B cell (primary cell): ENCODE measurements at regions not wholly inside any gene's neighbourhood (a gene's known extent, or its start where the extent isn't known, plus 50 kb on each side); places are given as distances from the start of the nearest gene placed in this dataset.

ENCODE experiments used
- ATAC-seq: fragments of 200-7000 bp; cut with Tn5 transposase; one replicate; pipeline ENCODE4 v1.10.0; 2021; ENCODE audit warnings: low read depth, mild to moderate bottlenecking, moderate number of reproducible peaks, moderate library complexity
- CTCF ChIA-PET: fragments of 350-600 bp; sonication (Branson Sonifier 250); formaldehyde crosslinking; loops from one replicate; lab custom pipeline; 2021; ENCODE audit warnings: antibody characterized with exemption, inconsistent platforms; lab: Charles Lee
- POLR2A ChIA-PET: fragments of 350-600 bp; sonication (Branson Sonifier 250); formaldehyde crosslinking; loops from one replicate; lab custom pipeline; 2021; ENCODE audit warnings: antibody characterized with exemption; lab: Charles Lee
- DNase-seq: peaks from one replicate; pipeline ENCODE4 v3.0.0; 2013
- H2AFZ ChIP-seq: 2 replicates; pipeline ENCODE4 v1.6.1; 2012; ENCODE audit warnings: mild to moderate bottlenecking, low read depth, low read length; ENCODE audit not compliant: insufficient read depth, poor library complexity, severe bottlenecking
- H3K27ac ChIP-seq, 2 donors: 1 replicate in 1 of 2; 2 replicates in 1 of 2; pipeline ENCODE4 v1.5.1; 2012 to 2013; ENCODE audit warnings: low read length in 2 of 2, mild to moderate bottlenecking in 2 of 2, moderate library complexity in 1 of 2
- H3K27me3 ChIP-seq, 4 experiments: fragments of 200-600 bp in 1 of 4; sonication (generic) in 1 of 4; replicated peaks in 1 of 4; 1 replicate in 2 of 4; 2 replicates in 2 of 4; pipeline versions ENCODE4 v1.6.1 to v1.7.0; 2013 to 2016; ENCODE audit warnings: low read length in 3 of 4, mild to moderate bottlenecking in 2 of 4, mixed read lengths in 1 of 4, moderate library complexity in 1 of 4; ENCODE audit not compliant: insufficient read depth in 4 of 4, control insufficient read depth in 3 of 4; ENCODE audit errors: control extremely low read depth in 1 of 4
- H3K36me3 ChIP-seq, 2 experiments: replicated peaks in 1 of 2; 1 replicate in 1 of 2; 2 replicates in 1 of 2; pipeline versions ENCODE4 v1.6.1 to v1.7.1; 2013; ENCODE audit warnings: low read length in 1 of 2; ENCODE audit not compliant: insufficient read depth in 2 of 2, control insufficient read depth in 1 of 2; ENCODE audit errors: control extremely low read depth in 1 of 2, extremely low read depth in 1 of 2
- H3K4me1 ChIP-seq, 2 donors: fragments of 200-600 bp in 1 of 2; sonication (generic) in 1 of 2; 1 replicate in 1 of 2; 2 replicates in 1 of 2; pipeline versions ENCODE4 v1.5.1 to v1.6.1; 2013 to 2017; ENCODE audit warnings: low read length in 2 of 2; ENCODE audit not compliant: control insufficient read depth in 2 of 2, insufficient read depth in 2 of 2
- H3K4me2 ChIP-seq: replicated peaks from 2 replicates; pipeline ENCODE3; 2012; ENCODE audit warnings: mild to moderate bottlenecking, low read depth, low read length; ENCODE audit not compliant: poor library complexity, severe bottlenecking
- H3K4me3 ChIP-seq, 5 experiments: fragments of 200-600 bp in 1 of 5; sonication (generic) in 1 of 5; 1 replicate in 3 of 5; 2 replicates in 2 of 5; pipeline versions ENCODE4 v1.5.1 to v1.7.0; 2011 to 2016; ENCODE audit warnings: low read length in 4 of 5, mild to moderate bottlenecking in 4 of 5, low read depth in 2 of 5, control low read depth in 1 of 5, moderate library complexity in 1 of 5; ENCODE audit not compliant: insufficient read depth in 1 of 5; ENCODE audit errors: control extremely low read depth in 1 of 5, extremely low read depth in 1 of 5
- H3K79me2 ChIP-seq: fragments of 200-600 bp; sonication (generic); one replicate; pipeline ENCODE4 v1.6.0; 2016; ENCODE audit warnings: low read length; ENCODE audit not compliant: control insufficient read depth, insufficient read depth
- H3K9ac ChIP-seq: fragments of 200-600 bp; sonication (generic); 2 replicates; pipeline ENCODE4 v1.6.1; 2017; ENCODE audit warnings: mild to moderate bottlenecking, low read length, moderate library complexity
- H3K9me3 ChIP-seq, 3 donors: one replicate each; pipeline versions ENCODE4 v1.6.1 to v1.7.1; 2013; ENCODE audit warnings: low read length in 2 of 3; ENCODE audit not compliant: control insufficient read depth in 2 of 3, insufficient read depth in 1 of 3; ENCODE audit errors: control extremely low read depth in 1 of 3
- H4K20me1 ChIP-seq: 2 replicates; pipeline ENCODE4 v1.6.0; 2012; ENCODE audit warnings: mild to moderate bottlenecking, low read length; ENCODE audit not compliant: insufficient read depth, control insufficient read depth, poor library complexity, severe bottlenecking
- H3K27ac Mint-ChIP-seq: one replicate; pipeline ENCODE4 v1.8.0; 2021; ENCODE audit warnings: mixed read lengths
- H3K27me3 Mint-ChIP-seq: one replicate; pipeline ENCODE4 v1.8.0; 2021; ENCODE audit warnings: mixed read lengths
- H3K4me1 Mint-ChIP-seq: one replicate; pipeline ENCODE4 v1.8.0; 2021; ENCODE audit warnings: mixed read lengths
- H3K4me3 Mint-ChIP-seq: one replicate; pipeline ENCODE4 v1.8.0; 2021; ENCODE audit warnings: mixed read lengths
- H3K9me3 Mint-ChIP-seq: one replicate; pipeline ENCODE4 v1.8.0; 2022; ENCODE audit warnings: mixed read lengths; ENCODE audit not compliant: insufficient read depth
- EZH2 ChIP-seq: IDR thresholded peaks from 2 replicates; pipeline ENCODE4 v1.6.1; 2012; ENCODE audit warnings: borderline replicate concordance, low read depth, mild to moderate bottlenecking, moderate library complexity, low read length; ENCODE audit not compliant: insufficient read depth, poor library complexity, severe bottlenecking
- WGBS: methylation state at CpG from one replicate; pipeline ENCODE4 v1.1.5; 2013; ENCODE audit warnings: missing lambda C conversion rate; ENCODE audit not compliant: insufficient coverage; 5-methylcytosine and 5-hydroxymethylcytosine counted together
- intact Hi-C: fragments of 100-400 bp; cut with micrococcal nuclease; formaldehyde crosslinking; loops from one replicate; pipeline ENCODE4 v1.10.0; 2022
- TF ChIP-seq, protein P1 (sequence below): fragments of 200-600 bp; IDR thresholded peaks from one replicate; pipeline ENCODE4 v1.8.0; 2022; ENCODE audit warnings: antibody characterized with exemption, mild to moderate bottlenecking

DNA sequence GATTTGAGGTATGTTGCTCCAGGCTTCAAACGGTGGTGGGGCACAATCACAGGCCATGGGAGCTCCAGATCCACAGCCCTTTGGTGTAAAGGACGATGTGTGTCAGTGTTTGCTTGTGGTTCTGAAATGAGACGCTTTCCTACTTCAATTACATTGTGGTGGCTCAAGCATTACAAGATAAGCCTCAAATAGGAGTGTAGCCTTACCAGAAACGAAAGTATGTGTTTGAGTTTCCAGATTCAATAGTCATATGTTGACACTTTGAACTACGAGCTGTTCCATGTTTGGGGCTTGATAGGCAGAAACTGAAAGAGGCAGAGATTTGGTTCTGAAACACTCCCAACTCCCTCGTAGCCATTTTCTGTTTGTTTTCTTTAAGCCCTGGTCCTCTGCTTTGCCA lies 187.1 kb downstream of the MYLK4 start:
- no peak overlapping the region for H3K4me3 ChIP-seq
- peaks cover 12% of the 10 kb centered on the region for H3K27me3 Mint-ChIP-seq
- H2AFZ ChIP-seq = no peak overlapping the region
- H3K4me1 ChIP-seq = no peaks in the 10 kb centered on the region
- ChIA-PET POLR2A (no interaction called here), CTCF (no interaction called here)
- WGBS = 8% methylated on average over 3 of the region's 6 CpGs
- ATAC-seq (no peak), DNase-seq (no peak)
- H3K4me1 Mint-ChIP-seq = peaks cover 2% of the 10 kb centered on the region
- no peaks in the 10 kb centered on the region for H4K20me1 ChIP-seq
- no peaks in the 10 kb centered on the region for H3K9me3 Mint-ChIP-seq
- no peaks in the 10 kb centered on the region for H3K9me3 ChIP-seq
- no peak overlapping the region for H3K4me3 Mint-ChIP-seq
- H3K27ac Mint-ChIP-seq = no peak overlapping the region
- H3K27ac ChIP-seq = no peak overlapping the region
- peaks cover 0 to 5% (median 1%) of the 10 kb centered on the region in 4 experiments for H3K27me3 ChIP-seq
- intact Hi-C loops = no loop called here
- H3K4me2 ChIP-seq = no peak overlapping the region
- H3K9ac ChIP-seq = no peak overlapping the region
- no peaks in the 10 kb centered on the region for H3K36me3 ChIP-seq
- H3K79me2 ChIP-seq = no peaks in the 10 kb centered on the region
- no peak for TF ChIP-seq EZH2

GRCh38 chr6:2562721-2563451 lies 187.8 kb downstream of the MYLK4 start:
- H3K4me3 Mint-ChIP-seq = no peak overlapping the region
- POLR2A ChIA-PET = no interaction called here
- H3K9ac ChIP-seq = no peak overlapping the region

More at GRCh38 chr6:2562721-2563451, 187.8 kb downstream of the MYLK4 start:
- no peak overlapping the region for H2AFZ ChIP-seq
- no peaks in the 10 kb centered on the region for H3K4me1 ChIP-seq
- no peaks in the 10 kb centered on the region for H3K79me2 ChIP-seq
- H3K27me3 ChIP-seq = peaks cover 0 to 5% (median 1%) of the 10 kb centered on the region in 4 experiments
- Mint-ChIP-seq H3K27me3 (peaks cover 17% of the 10 kb centered on the region), H3K9me3 (no peaks in the 10 kb centered on the region), H3K4me1 (peaks cover 2% of the 10 kb centered on the region), H3K27ac (no peak overlapping the region)
- no peak for ATAC-seq
- no peak overlapping the region for H3K4me2 ChIP-seq
- no peak for DNase-seq
- H3K9me3 ChIP-seq = no peaks in the 10 kb centered on the region
- no peak for TF ChIP-seq EZH2
- TF ChIP-seq, protein P1, sequence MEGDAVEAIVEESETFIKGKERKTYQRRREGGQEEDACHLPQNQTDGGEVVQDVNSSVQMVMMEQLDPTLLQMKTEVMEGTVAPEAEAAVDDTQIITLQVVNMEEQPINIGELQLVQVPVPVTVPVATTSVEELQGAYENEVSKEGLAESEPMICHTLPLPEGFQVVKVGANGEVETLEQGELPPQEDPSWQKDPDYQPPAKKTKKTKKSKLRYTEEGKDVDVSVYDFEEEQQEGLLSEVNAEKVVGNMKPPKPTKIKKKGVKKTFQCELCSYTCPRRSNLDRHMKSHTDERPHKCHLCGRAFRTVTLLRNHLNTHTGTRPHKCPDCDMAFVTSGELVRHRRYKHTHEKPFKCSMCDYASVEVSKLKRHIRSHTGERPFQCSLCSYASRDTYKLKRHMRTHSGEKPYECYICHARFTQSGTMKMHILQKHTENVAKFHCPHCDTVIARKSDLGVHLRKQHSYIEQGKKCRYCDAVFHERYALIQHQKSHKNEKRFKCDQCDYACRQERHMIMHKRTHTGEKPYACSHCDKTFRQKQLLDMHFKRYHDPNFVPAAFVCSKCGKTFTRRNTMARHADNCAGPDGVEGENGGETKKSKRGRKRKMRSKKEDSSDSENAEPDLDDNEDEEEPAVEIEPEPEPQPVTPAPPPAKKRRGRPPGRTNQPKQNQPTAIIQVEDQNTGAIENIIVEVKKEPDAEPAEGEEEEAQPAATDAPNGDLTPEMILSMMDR = no peak
- intact Hi-C loops = no loop called here
- H3K27ac ChIP-seq = no peak overlapping the region
- whole genome bisulfite sequencing = no CpG with 5 or more reads among the region's 4 CpGs
- CTCF ChIA-PET = no interaction called here
- no peaks in the 10 kb centered on the region for H4K20me1 ChIP-seq
- no peaks in the 10 kb centered on the region for H3K36me3 ChIP-seq
- H3K4me3 ChIP-seq = no peak overlapping the region
